ENCODE measurements at regions not wholly inside any gene's neighbourhood (a gene's known extent, or its start where the extent isn't known, plus 50 kb on each side); places are given as distances from the start of the nearest gene placed in this dataset.

DNA sequence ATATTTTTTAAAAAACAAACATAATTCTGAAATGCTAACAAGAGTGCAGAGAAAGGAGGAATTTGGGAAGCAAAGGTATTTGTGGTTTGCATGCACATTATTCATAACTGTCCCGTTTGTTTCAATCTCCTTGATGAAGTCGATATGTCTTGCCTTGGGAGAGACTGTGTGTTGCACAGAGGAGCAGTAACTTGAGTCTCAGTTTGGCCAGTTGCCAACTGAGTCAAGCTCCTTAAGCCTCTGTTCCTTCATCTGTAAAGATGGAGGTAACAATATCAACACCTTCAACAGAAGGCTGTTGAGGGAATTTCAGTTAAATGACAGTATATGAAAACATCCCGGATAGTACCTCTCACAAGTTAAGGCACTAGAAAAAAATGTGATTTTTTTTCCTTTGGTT is 226.2 kb downstream of the ASXL3 start:
- TF ChIP-seq CTCF (IDR thresholded peaks at IDR 0.05): no peak
- TF ChIP-seq POLR2A (IDR thresholded peaks at IDR 0.05): no peak
